Neural crest cell (in vitro differentiated cells): ENCODE measurements at regions not wholly inside any gene's neighbourhood (a gene's known extent, or its start where the extent isn't known, plus 50 kb on each side); places are given as distances from the start of the nearest gene placed in this dataset.

Source experiments
- DNase-seq: peaks from one replicate; pipeline ENCODE4 v3.0.0; 2021; ENCODE audit warnings: low read depth, mixed read lengths, low spot score
- H3K27ac Mint-ChIP-seq: one replicate; pipeline ENCODE4 v1.8.0; 2021; ENCODE audit warnings: mild to moderate bottlenecking, mixed read lengths; ENCODE audit not compliant: unreplicated experiment
- H3K27me3 Mint-ChIP-seq: 2 replicates; pipeline ENCODE4 v1.8.0; 2021; ENCODE audit warnings: low read depth, mild to moderate bottlenecking, mixed read lengths
- H3K36me3 Mint-ChIP-seq: 2 replicates; pipeline ENCODE4 v1.8.0; 2021; ENCODE audit warnings: low read depth, mild to moderate bottlenecking, mixed read lengths
- H3K4me1 Mint-ChIP-seq: 2 replicates; pipeline ENCODE4 v1.8.0; 2021; ENCODE audit warnings: mixed read lengths
- H3K4me3 Mint-ChIP-seq: one replicate; pipeline ENCODE4 v1.8.0; 2021; ENCODE audit warnings: mild to moderate bottlenecking, mixed read lengths
- H3K9me3 Mint-ChIP-seq: 2 replicates; pipeline ENCODE4 v1.8.0; 2021; ENCODE audit warnings: mixed read lengths
- TF ChIP-seq, protein P1 (sequence below): fragments of 200-600 bp; sonication (generic); conservative IDR thresholded peaks from 2 replicates; pipeline ENCODE4 v1.5.0; 2021; ENCODE audit warnings: antibody characterized with exemption, mild to moderate bottlenecking

DNA sequence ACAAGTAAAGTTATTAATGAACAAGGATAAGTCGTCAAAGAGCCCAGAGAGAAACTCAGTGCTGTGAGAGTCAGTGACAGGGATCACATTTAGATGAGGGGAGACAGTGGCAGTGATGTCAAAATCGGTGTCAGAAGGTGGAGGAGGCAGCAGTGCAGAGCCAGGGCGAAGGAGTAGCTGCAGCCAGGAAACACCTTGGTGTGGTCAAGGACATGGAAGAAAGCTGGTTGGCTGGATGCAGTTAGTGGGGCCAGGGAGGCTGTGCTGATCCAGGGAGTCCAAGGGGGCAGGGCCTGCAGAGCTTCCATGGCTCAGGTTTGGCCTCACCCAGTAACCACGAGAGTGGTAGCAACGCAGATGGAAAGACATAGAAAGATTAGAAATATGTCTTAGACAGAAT lies 50.7 kb upstream of the ADORA2B start:
- TF ChIP-seq, protein P1, sequence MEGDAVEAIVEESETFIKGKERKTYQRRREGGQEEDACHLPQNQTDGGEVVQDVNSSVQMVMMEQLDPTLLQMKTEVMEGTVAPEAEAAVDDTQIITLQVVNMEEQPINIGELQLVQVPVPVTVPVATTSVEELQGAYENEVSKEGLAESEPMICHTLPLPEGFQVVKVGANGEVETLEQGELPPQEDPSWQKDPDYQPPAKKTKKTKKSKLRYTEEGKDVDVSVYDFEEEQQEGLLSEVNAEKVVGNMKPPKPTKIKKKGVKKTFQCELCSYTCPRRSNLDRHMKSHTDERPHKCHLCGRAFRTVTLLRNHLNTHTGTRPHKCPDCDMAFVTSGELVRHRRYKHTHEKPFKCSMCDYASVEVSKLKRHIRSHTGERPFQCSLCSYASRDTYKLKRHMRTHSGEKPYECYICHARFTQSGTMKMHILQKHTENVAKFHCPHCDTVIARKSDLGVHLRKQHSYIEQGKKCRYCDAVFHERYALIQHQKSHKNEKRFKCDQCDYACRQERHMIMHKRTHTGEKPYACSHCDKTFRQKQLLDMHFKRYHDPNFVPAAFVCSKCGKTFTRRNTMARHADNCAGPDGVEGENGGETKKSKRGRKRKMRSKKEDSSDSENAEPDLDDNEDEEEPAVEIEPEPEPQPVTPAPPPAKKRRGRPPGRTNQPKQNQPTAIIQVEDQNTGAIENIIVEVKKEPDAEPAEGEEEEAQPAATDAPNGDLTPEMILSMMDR: no peak
- Mint-ChIP-seq H3K27ac (no peak overlapping the region), H3K9me3 (no peaks in the 10 kb centered on the region), H3K36me3 (no peaks in the 10 kb centered on the region), H3K27me3 (no peaks in the 10 kb centered on the region), H3K4me1 (peaks cover 4% of the 10 kb centered on the region), H3K4me3 (no peak overlapping the region)
- DNase-seq: no peak

- Mint-ChIP-seq H3K4me1 (peaks cover 4% of the 10 kb centered on the region), H3K9me3 (no peaks in the 10 kb centered on the region), H3K4me3 (no peak overlapping the region), H3K27ac (no peak overlapping the region), H3K27me3 (no peaks in the 10 kb centered on the region), H3K36me3 (peaks cover 2% of the 10 kb centered on the region)
- TF ChIP-seq, protein P1: no peak
- DNase-seq: no peak
Observed at GRCh38 chr17:15894913-15895658, 49.8 kb upstream of the ADORA2B start.
